GM12891 (cell line): ENCODE measurements at regions not wholly inside any gene's neighbourhood (a gene's known extent, or its start where the extent isn't known, plus 50 kb on each side); places are given as distances from the start of the nearest gene placed in this dataset.

Source experiments
- DNase-seq: peaks from one replicate; pipeline ENCODE4 v3.0.0; 2011; ENCODE audit warnings: low spot score; ENCODE audit not compliant: insufficient read length
- FAIRE-seq: peaks from 2 replicates; lab custom pipeline; 2011; peaks lifted over from hg19 to GRCh38; lab: Jason Lieb, UNC
- PAX5 ChIP-seq: IDR thresholded peaks from 2 replicates; pipeline ENCODE4 v1.6.1; 2011; ENCODE audit warnings: low read length, moderate library complexity, mild to moderate bottlenecking; ENCODE audit not compliant: insufficient read depth, severe bottlenecking
- POLR2A ChIP-seq: IDR thresholded peaks from 2 replicates; pipeline ENCODE4 v1.6.1; 2011; ENCODE audit warnings: low read depth, low read length, control low read depth
- POLR2AphosphoS5 ChIP-seq: IDR thresholded peaks from 2 replicates; pipeline ENCODE4 v1.6.1; 2011; ENCODE audit warnings: low read depth, low read length, control low read depth
- POU2F2 ChIP-seq: IDR thresholded peaks from 2 replicates; pipeline ENCODE4 v1.6.1; 2011; ENCODE audit warnings: low read depth, mild to moderate bottlenecking, control low read depth, low read length, moderate library complexity
- SPI1 ChIP-seq: IDR thresholded peaks from 2 replicates; pipeline ENCODE4 v1.6.1; 2011; ENCODE audit warnings: low read depth, low read length, control low read depth
- TAF1 ChIP-seq: IDR thresholded peaks from 2 replicates; pipeline ENCODE4 v1.6.1; 2011; ENCODE audit warnings: low read depth, low read length, control low read depth

DNA sequence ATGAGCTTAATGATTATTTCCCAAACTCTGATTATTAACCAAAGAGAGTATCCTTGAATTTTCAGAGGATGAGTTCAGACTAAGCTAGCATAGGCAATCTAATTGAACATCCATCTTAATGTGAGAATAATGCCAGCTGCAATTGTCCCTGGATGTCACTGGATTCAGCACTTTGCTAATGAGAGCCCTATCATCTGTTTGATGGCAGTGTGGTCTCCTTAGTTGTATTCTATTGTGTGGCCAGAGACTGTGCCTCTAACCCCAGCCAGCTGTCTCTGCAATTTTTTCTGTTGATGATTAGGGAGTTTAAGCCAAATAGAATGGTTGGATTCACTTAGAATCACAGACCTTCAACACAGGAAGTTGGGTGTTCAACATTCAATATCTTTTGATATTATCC lies 1249.5 kb downstream of the FAM181B start:
- no peak for TF ChIP-seq SPI1
- TF ChIP-seq POLR2A, result no peak
- TF ChIP-seq POU2F2, result no peak
- no peak for TF ChIP-seq TAF1
- no peak for TF ChIP-seq PAX5
- no peak for TF ChIP-seq POLR2AphosphoS5
- DNase-seq, result no peak
- FAIRE-seq, result no peak

DNA sequence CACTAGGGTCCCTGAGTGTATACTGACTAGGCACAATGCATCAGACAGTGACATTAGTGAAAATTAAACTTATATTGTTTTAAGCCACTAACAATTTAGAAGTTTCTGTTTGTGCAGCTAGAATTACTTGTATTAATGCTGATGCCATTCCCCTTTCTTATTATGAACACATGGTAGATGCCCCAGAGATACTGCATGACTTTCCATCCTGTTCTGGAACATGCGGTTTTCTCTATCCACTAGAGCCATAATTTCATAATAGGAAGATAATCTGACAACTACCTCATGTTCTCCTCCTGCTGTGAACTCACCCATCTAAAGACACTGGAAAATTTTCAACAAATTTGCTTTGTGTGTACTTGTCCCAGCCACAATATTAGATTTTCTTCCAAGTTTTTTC lies 1256.4 kb downstream of the FAM181B start:
- no peak for TF ChIP-seq POU2F2
- no peak for TF ChIP-seq PAX5
- no peak for TF ChIP-seq POLR2AphosphoS5
- no peak for TF ChIP-seq POLR2A
- TF ChIP-seq SPI1, result no peak
- no peak for TF ChIP-seq TAF1
- DNase-seq, result no peak
- no peak for FAIRE-seq

DNA sequence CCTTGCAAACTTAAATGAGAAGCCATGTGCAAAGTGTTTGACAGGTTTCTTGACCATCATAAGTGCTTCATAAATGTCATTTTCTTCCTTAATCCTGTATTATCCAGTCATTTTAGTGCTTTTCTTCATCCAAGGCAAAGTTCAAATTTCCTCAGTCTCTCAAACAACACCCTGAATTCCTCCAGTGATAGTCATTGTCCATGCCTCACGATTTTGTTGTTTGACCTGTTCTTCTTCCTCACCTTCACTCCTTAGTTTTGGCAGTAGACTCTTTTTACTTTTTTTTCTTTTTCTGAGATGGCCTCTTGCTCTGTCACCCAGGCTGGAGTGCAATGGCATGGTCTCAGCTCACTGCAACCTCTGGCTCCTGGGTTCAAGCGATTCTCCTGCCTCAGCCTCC lies 1257.3 kb downstream of the FAM181B start:
- no peak for DNase-seq
- no peak for FAIRE-seq

GRCh38 chr11:81472646-81473045 lies 1261.0 kb downstream of the FAM181B start:
- TF ChIP-seq SPI1 (no peak), TAF1 (no peak), POLR2AphosphoS5 (no peak), PAX5 (no peak), POU2F2 (no peak), POLR2A (no peak)
- no peak for DNase-seq
- FAIRE-seq, result no peak

More for the DNA sequence above, 1257.3 kb downstream of the FAM181B start:
- no peak for TF ChIP-seq POLR2A
- no peak for TF ChIP-seq POU2F2
- TF ChIP-seq SPI1, result no peak
- TF ChIP-seq TAF1, result no peak
- no peak for TF ChIP-seq PAX5
- TF ChIP-seq POLR2AphosphoS5, result no peak

GRCh38 chr11:81470446-81470845 lies 1263.2 kb downstream of the FAM181B start:
- FAIRE-seq, result no peak
- TF ChIP-seq SPI1, result no peak
- TF ChIP-seq TAF1, result no peak
- TF ChIP-seq PAX5, result no peak
- TF ChIP-seq POLR2A, result no peak
- no peak for TF ChIP-seq POU2F2
- no peak for TF ChIP-seq POLR2AphosphoS5
- DNase-seq, result no peak

GRCh38 chr11:81459766-81460306 lies 1273.8 kb downstream of the FAM181B start:
- DNase-seq, result no peak
- TF ChIP-seq SPI1 (no peak), PAX5 (no peak), POU2F2 (no peak), POLR2A (no peak), TAF1 (no peak), POLR2AphosphoS5 (no peak)
- no peak for FAIRE-seq

DNA sequence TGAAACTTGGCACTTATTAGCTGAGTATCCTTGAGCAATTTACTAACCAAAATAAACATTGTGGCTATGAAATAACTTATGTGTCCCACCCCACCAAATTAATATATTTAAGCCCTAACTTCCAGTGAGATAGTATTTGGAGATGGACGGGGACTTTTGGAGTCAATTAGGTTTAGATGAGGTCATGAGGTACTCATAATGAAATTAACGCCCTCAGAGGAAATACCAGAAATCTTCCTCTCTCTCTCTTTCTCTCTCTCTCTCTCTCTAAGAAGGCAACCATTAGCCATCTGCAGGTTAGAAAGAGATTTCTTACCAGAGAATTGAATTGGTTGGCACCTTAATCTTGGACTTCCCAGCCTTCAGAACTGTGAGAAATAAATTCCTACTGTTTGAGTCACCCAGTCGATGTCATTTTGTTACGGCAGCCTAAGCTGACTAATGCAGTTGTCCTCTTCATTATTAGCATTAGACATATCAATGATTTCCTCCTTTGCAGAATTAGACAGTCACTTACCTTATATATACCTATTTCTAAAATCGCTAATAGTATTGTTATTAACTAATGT lies 1284.0 kb downstream of the FAM181B start:
- DNase-seq (no peak), FAIRE-seq (no peak)
- TF ChIP-seq POU2F2 (no peak), TAF1 (no peak), SPI1 (no peak), POLR2A (no peak), PAX5 (no peak), POLR2AphosphoS5 (no peak)

DNA sequence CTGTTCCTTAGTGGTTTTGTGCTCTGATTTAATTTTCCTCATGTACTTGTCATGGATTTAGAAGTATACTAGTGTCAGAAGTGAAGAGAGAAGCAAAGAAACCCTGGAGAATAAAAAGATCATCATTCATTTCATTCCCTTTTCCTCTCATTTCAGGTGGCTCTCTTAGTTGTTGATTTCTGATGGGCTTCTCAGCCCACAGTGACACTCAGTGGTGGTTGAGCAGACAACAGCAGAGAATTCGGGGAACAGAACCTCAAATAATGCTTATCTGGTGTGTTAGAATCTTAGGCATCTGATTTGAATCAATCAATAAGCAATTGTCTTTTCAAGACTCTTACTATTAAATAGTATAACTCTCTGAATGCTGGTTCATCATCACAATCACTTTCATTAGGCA lies 1289.4 kb downstream of the FAM181B start:
- no peak for TF ChIP-seq POLR2AphosphoS5
- TF ChIP-seq SPI1, result no peak
- TF ChIP-seq PAX5, result no peak
- no peak for TF ChIP-seq POU2F2
- TF ChIP-seq TAF1, result no peak
- TF ChIP-seq POLR2A, result no peak
- no peak for FAIRE-seq
- no peak for DNase-seq

- TF ChIP-seq TAF1 (no peak), SPI1 (no peak), PAX5 (no peak), POLR2AphosphoS5 (no peak), POLR2A (no peak), POU2F2 (no peak)
- no peak for DNase-seq
- FAIRE-seq, result no peak
Observed at GRCh38 chr11:81432333-81432732, 1301.3 kb downstream of the FAM181B start.

- no peak for TF ChIP-seq POLR2A
- TF ChIP-seq SPI1, result no peak
- no peak for TF ChIP-seq POLR2AphosphoS5
- TF ChIP-seq POU2F2, result no peak
- TF ChIP-seq PAX5, result no peak
- FAIRE-seq (no peak), DNase-seq (no peak)
Observed at GRCh38 chr11:81424822-81425221, 1308.8 kb downstream of the FAM181B start.
